ENCODE measurements at regions not wholly inside any gene's neighbourhood (a gene's known extent, or its start where the extent isn't known, plus 50 kb on each side); places are given as distances from the start of the nearest gene placed in this dataset.

- ChIA-PET POLR2A (ENCODE audit: unreplicated experiment) (no interaction called here), CTCF (no interaction called here)
- H2BK20ac ChIP-seq (ENCODE audit: low read depth, low read length) = no peak overlapping the region
- no peak overlapping the region for H3K4ac ChIP-seq (ENCODE audit: low read depth, low read length)
- H4K5ac ChIP-seq (ENCODE audit: low read depth, low read length) = no peak overlapping the region
- no peak overlapping the region for H3K4me2 ChIP-seq (ENCODE audit: low read depth, low read length)
- no CpG with 5 or more reads among the region's 2 CpGs for WGBS, 2 experiments (ENCODE audit: extremely low coverage in 2 of 2, insufficient read length in 1 of 2)
- no peaks in the 10 kb centered on the region for H3K79me1 ChIP-seq (ENCODE audit: low read depth in 1 of 2, low read length in 2 of 2)
- TF ChIP-seq CEBPB (IDR thresholded peaks at IDR 0.05; ENCODE audit: low read depth, low read length) (no peak), USF2 (IDR thresholded peaks at IDR 0.05; ENCODE audit: low read depth, low read length) (no peak), BHLHE40 (IDR thresholded peaks at IDR 0.05; ENCODE audit: low read depth, low read length) (no peak), ELK1 (IDR thresholded peaks at IDR 0.05; ENCODE audit: borderline replicate concordance, low read depth, low read length) (no peak), MAZ (IDR thresholded peaks at IDR 0.05; ENCODE audit: borderline replicate concordance, low read depth, low read length) (no peak), CHD1 (IDR thresholded peaks at IDR 0.05; ENCODE audit: low read depth, low read length) (no peak), MXI1 (IDR thresholded peaks at IDR 0.05; ENCODE audit: borderline replicate concordance, low read depth, low read length) (no peak), POLR2A (IDR thresholded peaks at IDR 0.05; ENCODE audit: low read depth, low read length) (no peak), MAFK (IDR thresholded peaks at IDR 0.05; ENCODE audit: low read depth, low read length) (no peak), RCOR1 (IDR thresholded peaks at IDR 0.05; ENCODE audit: insufficient replicate concordance, low read length) (no peak), NFE2L2 (IDR thresholded peaks at IDR 0.05; ENCODE audit: low read depth, low read length) (no peak), RAD21 (IDR thresholded peaks at IDR 0.05; ENCODE audit: low read length) (no peak), SMC3 (IDR thresholded peaks at IDR 0.05; ENCODE audit: low read depth, low read length) (no peak), FOS (IDR thresholded peaks at IDR 0.05; ENCODE audit: low read depth, low read length) (no peak), RFX5 (IDR thresholded peaks at IDR 0.05; ENCODE audit: low read depth, low read length) (no peak)
- TF ChIP-seq, protein P1, sequence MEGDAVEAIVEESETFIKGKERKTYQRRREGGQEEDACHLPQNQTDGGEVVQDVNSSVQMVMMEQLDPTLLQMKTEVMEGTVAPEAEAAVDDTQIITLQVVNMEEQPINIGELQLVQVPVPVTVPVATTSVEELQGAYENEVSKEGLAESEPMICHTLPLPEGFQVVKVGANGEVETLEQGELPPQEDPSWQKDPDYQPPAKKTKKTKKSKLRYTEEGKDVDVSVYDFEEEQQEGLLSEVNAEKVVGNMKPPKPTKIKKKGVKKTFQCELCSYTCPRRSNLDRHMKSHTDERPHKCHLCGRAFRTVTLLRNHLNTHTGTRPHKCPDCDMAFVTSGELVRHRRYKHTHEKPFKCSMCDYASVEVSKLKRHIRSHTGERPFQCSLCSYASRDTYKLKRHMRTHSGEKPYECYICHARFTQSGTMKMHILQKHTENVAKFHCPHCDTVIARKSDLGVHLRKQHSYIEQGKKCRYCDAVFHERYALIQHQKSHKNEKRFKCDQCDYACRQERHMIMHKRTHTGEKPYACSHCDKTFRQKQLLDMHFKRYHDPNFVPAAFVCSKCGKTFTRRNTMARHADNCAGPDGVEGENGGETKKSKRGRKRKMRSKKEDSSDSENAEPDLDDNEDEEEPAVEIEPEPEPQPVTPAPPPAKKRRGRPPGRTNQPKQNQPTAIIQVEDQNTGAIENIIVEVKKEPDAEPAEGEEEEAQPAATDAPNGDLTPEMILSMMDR (conservative IDR thresholded peaks at IDR 0.05; ENCODE audit: low read depth, low read length) = no peak
- H2AFZ ChIP-seq (replicated peaks; ENCODE audit: low read length, poor library complexity) = no peak overlapping the region
- no peaks in the 10 kb centered on the region for H3K4me1 ChIP-seq (ENCODE audit: control insufficient read depth, insufficient read depth, low read length)
- intact Hi-C loops (cut with micrococcal nuclease) (no loop called here), dilution Hi-C loops (cut with HindIII; ENCODE audit: low sequenced_read_pairs, unreplicated experiment) (no loop called here), in situ Hi-C loops (cut with MboI; ENCODE audit: low sequenced_read_pairs) (loop anchor here (25.0 kb wide), 1 partner anchor 912 kb away; no protein-coding TSS in a partner anchor)
- H3K23ac ChIP-seq (ENCODE audit: low read depth, low read length) = no peak overlapping the region
- BruUV-seq (replicated peaks) = no TSS peak
- DNase-seq = no peak
- no peak for ATAC-seq (ENCODE audit: low read depth)
- no peak overlapping the region for H2AK5ac ChIP-seq (ENCODE audit: low read depth, low read length)
- H3K9me3 ChIP-seq (ENCODE audit: control insufficient read depth, insufficient read depth, low read length) = no peaks in the 10 kb centered on the region
- H3K56ac ChIP-seq (ENCODE audit: extremely low read depth, insufficient read depth, low read length) = no peak overlapping the region
- H2AK9ac ChIP-seq (replicated peaks; ENCODE audit: low read depth, low read length, poor library complexity) = no peak overlapping the region
- no peak overlapping the region for H2BK15ac ChIP-seq (ENCODE audit: low read depth, low read length)
- no peaks in the 10 kb centered on the region for H3K27me3 ChIP-seq (ENCODE audit: control insufficient read depth, insufficient read depth, low read length)
- no peak overlapping the region for H3K9ac ChIP-seq (ENCODE audit: low read depth, low read length)
- H4K8ac ChIP-seq (ENCODE audit: low read depth in 2 of 2, low read length in 2 of 2) = no peak overlapping the region
- H3K36me3 ChIP-seq (ENCODE audit: control insufficient read depth, insufficient read depth, low read length) = no peaks in the 10 kb centered on the region
- no peak overlapping the region for H3K27ac ChIP-seq (ENCODE audit: insufficient read depth, low read length)
- no peak overlapping the region for H3K4me3 ChIP-seq (ENCODE audit: insufficient read depth, low read depth, low read length)
- no peak overlapping the region for H2BK5ac ChIP-seq (ENCODE audit: low read depth, low read length, poor library complexity, severe bottlenecking)
- no peaks in the 10 kb centered on the region for H3K9me1 ChIP-seq (ENCODE audit: insufficient read depth, low read length)
- H3K18ac ChIP-seq (ENCODE audit: low read depth, low read length) = no peak overlapping the region
- no peak overlapping the region for H2BK120ac ChIP-seq (ENCODE audit: low read depth, low read length)
- H3K14ac ChIP-seq (replicated peaks; ENCODE audit: low read depth, low read length) = no peak overlapping the region
- H4K91ac ChIP-seq (ENCODE audit: insufficient read depth, low read depth, low read length) = no peak overlapping the region
- H4K20me1 ChIP-seq (ENCODE audit: insufficient read depth, low read length) = no peaks in the 10 kb centered on the region
These were observed 241.6 kb downstream of the CDH26 start for GRCh38 chr20:60199866-60200265.
